ENCODE measurements at regions not wholly inside any gene's neighbourhood (a gene's known extent, or its start where the extent isn't known, plus 50 kb on each side); places are given as distances from the start of the nearest gene placed in this dataset.

DNA sequence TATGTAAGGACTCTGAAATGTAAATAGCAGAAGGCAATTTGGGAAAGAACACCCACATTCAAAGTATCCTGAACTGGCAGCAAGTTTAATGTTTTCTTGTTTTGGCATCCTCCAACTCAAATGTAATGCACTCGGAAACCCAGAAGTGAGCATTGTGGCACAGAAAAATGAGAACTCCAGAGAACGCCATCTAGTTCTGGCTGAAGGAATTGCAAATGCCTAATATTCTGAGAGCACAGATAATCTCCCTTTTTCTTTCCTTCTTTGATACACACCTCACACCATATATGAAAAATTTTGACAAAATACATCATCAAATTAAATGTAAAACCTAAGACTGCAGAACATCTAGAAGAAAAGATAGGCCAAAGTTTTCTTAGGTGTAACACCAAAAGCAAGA is 52.1 kb downstream of the PWWP3B start:
- TF ChIP-seq, protein P1, sequence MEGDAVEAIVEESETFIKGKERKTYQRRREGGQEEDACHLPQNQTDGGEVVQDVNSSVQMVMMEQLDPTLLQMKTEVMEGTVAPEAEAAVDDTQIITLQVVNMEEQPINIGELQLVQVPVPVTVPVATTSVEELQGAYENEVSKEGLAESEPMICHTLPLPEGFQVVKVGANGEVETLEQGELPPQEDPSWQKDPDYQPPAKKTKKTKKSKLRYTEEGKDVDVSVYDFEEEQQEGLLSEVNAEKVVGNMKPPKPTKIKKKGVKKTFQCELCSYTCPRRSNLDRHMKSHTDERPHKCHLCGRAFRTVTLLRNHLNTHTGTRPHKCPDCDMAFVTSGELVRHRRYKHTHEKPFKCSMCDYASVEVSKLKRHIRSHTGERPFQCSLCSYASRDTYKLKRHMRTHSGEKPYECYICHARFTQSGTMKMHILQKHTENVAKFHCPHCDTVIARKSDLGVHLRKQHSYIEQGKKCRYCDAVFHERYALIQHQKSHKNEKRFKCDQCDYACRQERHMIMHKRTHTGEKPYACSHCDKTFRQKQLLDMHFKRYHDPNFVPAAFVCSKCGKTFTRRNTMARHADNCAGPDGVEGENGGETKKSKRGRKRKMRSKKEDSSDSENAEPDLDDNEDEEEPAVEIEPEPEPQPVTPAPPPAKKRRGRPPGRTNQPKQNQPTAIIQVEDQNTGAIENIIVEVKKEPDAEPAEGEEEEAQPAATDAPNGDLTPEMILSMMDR (IDR thresholded peaks at IDR 0.05), result no peak
- no peak for TF ChIP-seq POLR2A (IDR thresholded peaks at IDR 0.05)
